A549 (cell line): ENCODE measurements at regions not wholly inside any gene's neighbourhood (a gene's known extent, or its start where the extent isn't known, plus 50 kb on each side); places are given as distances from the start of the nearest gene placed in this dataset.
A peak's percentile ranks its signal among the peaks of the same experiment; 100 is the strongest.

Experiments
- ATAC-seq, 2 experiments: fragments of 200-7000 bp in 1 of 2; fragments of >200 bp in 1 of 2; cut with Nextera tagmentation in 1 of 2; cut with Tn5 transposase in 1 of 2; 3 replicates each; pipeline versions ENCODE4 v1.8.0 to v1.9.1; 2018 to 2020; ENCODE audit warnings: mild to moderate bottlenecking in 1 of 2, moderate library complexity in 1 of 2
- CTCF ChIA-PET: fragments of 300-600 bp; sonication (Branson Sonifier 250); formaldehyde crosslinking; extraction: SDS; loops from one replicate; lab custom pipeline; 2021; ENCODE audit warnings: antibody characterized with exemption, inconsistent platforms; lab: Yijun Ruan, JAX
- POLR2A ChIA-PET: fragments of 350-600 bp; formaldehyde crosslinking; extraction: SDS; loops from one replicate; lab custom pipeline; 2021; ENCODE audit warnings: antibody characterized with exemption, inconsistent platforms; lab: Yijun Ruan, JAX
- DNase-seq, 2 experiments: peaks; one replicate each; pipeline versions ENCODE4 v3.0.0 to v3.0.0-alpha.2; 2011 to 2016; ENCODE audit warnings: low read depth in 1 of 2, low spot score in 1 of 2
- FAIRE-seq: peaks from 2 replicates; lab custom pipeline; 2011; peaks lifted over from hg19 to GRCh38; lab: Jason Lieb, UNC
- H3K27ac ChIP-seq, 2 experiments: fragments of >200 bp; sonication (Bioruptor Twin); formaldehyde crosslinking; 3 replicates each; pipeline ENCODE4 v1.5.1; 2016 to 2017
- H3K4me1 ChIP-seq: fragments of >200 bp; sonication (Bioruptor Twin); formaldehyde crosslinking; 3 replicates; pipeline ENCODE4 v1.6.1; 2016
- H3K4me2 ChIP-seq: fragments of >200 bp; sonication (Bioruptor Twin); formaldehyde crosslinking; 3 replicates; pipeline ENCODE4 v1.6.1; 2016
- H3K4me3 ChIP-seq: fragments of >200 bp; sonication (Bioruptor Twin); formaldehyde crosslinking; 3 replicates; pipeline ENCODE4 v1.5.1; 2016
- H3K9me3 ChIP-seq: fragments of >200 bp; sonication (Bioruptor Twin); formaldehyde crosslinking; 3 replicates; pipeline ENCODE4 v1.6.1; 2016
- CTCF ChIP-seq: fragments of >200 bp; sonication (Bioruptor Twin); formaldehyde crosslinking; IDR thresholded peaks from 3 replicates; pipeline ENCODE4 v1.5.1; 2016
- EHMT2 ChIP-seq: fragments of 200-600 bp; sonication (generic); IDR thresholded peaks from 2 replicates; pipeline ENCODE4 v1.6.1; 2016; ENCODE audit warnings: antibody characterized with exemption, low read depth, mild to moderate bottlenecking, moderate library complexity
- ESRRA ChIP-seq: fragments of 150-350 bp; IDR thresholded peaks from 2 replicates; pipeline ENCODE4 v1.6.1; 2014; ENCODE audit warnings: mild to moderate bottlenecking, low read length, borderline replicate concordance
- GATA3 ChIP-seq: IDR thresholded peaks from 2 replicates; pipeline ENCODE4 v1.6.1; 2012; ENCODE audit warnings: borderline replicate concordance
- HEYL ChIP-seq: fragments of 250-450 bp; sonication (Bioruptor Pico); IDR thresholded peaks from 2 replicates; pipeline ENCODE4 v1.8.0; 2021; ENCODE audit warnings: mild to moderate bottlenecking, moderate library complexity
- HOXA7 ChIP-seq: fragments of 250-450 bp; sonication (Bioruptor Pico); IDR thresholded peaks from 2 replicates; pipeline ENCODE4 v1.5.0; 2020; ENCODE audit warnings: mild to moderate bottlenecking, moderate library complexity
- HOXB13 ChIP-seq: fragments of 250-450 bp; sonication (Bioruptor Pico); IDR thresholded peaks from 2 replicates; pipeline ENCODE4 v1.5.0; 2020; ENCODE audit warnings: low read depth, mild to moderate bottlenecking, moderate library complexity
- KDM1A ChIP-seq: fragments of 200-600 bp; sonication (generic); IDR thresholded peaks from 2 replicates; pipeline ENCODE4 v1.6.1; 2016; ENCODE audit warnings: low read depth, mild to moderate bottlenecking
- NPAS2 ChIP-seq: fragments of 250-450 bp; sonication (Bioruptor Pico); IDR thresholded peaks from 2 replicates; pipeline ENCODE4 v1.8.0; 2022; ENCODE audit warnings: mild to moderate bottlenecking, moderate library complexity, borderline replicate concordance
- POLR2AphosphoS2 ChIP-seq: conservative IDR thresholded peaks from 2 replicates; pipeline ENCODE4 v1.6.1; 2012; ENCODE audit warnings: low read length, improper control_type of control experiment, inconsistent platforms
- RAD21 ChIP-seq, 2 experiments: fragments of >200 bp in 1 of 2; sonication (Bioruptor Twin) in 1 of 2; formaldehyde crosslinking in 1 of 2; IDR thresholded peaks in 1 of 2; conservative IDR thresholded peaks in 1 of 2; 2 replicates in 1 of 2; 3 replicates in 1 of 2; pipeline ENCODE4 v1.6.1; 2012 to 2018; ENCODE audit warnings: inconsistent platforms in 1 of 2
- RCOR1 ChIP-seq: fragments of 150-350 bp; IDR thresholded peaks from 2 replicates; pipeline ENCODE4 v1.6.1; 2014; ENCODE audit warnings: antibody characterized with exemption, low read length, low read depth
- RFX5 ChIP-seq: fragments of 450-650 bp; IDR thresholded peaks from 2 replicates; pipeline ENCODE4 v1.7.1; 2014; ENCODE audit warnings: antibody characterized with exemption, mild to moderate bottlenecking, moderate library complexity
- SREBF2 ChIP-seq: fragments of 450-650 bp; IDR thresholded peaks from 2 replicates; pipeline ENCODE4 v1.6.1; 2014; ENCODE audit warnings: mild to moderate bottlenecking, moderate library complexity
- TFCP2L1 ChIP-seq: fragments of 250-450 bp; sonication (Bioruptor Pico); IDR thresholded peaks from 2 replicates; pipeline ENCODE4 v1.5.0; 2021; ENCODE audit warnings: mild to moderate bottlenecking
- TP53 ChIP-seq: fragments of 250-450 bp; sonication (Bioruptor Pico); IDR thresholded peaks from 2 replicates; pipeline ENCODE4 v1.5.0; 2021; ENCODE audit warnings: mild to moderate bottlenecking, moderate library complexity
- ZFP36 ChIP-seq: fragments of 450-650 bp; IDR thresholded peaks from 2 replicates; pipeline ENCODE4 v1.6.1; 2014; ENCODE audit warnings: borderline replicate concordance; ENCODE audit not compliant: partially characterized antibody
- WGBS: methylation state at CpG from one replicate; pipeline ENCODE4 v1.1.6; 2017; ENCODE audit errors: missing lambda C conversion rate; 5-methylcytosine and 5-hydroxymethylcytosine counted together
- TF ChIP-seq, protein P1 (sequence below): fragments of >200 bp; sonication (Bioruptor Twin); formaldehyde crosslinking; IDR thresholded peaks from 3 replicates; pipeline ENCODE4 v1.6.1; 2016
- TF ChIP-seq, protein P2 (sequence below): fragments of 250-450 bp; sonication (Bioruptor Pico); IDR thresholded peaks from 2 replicates; pipeline ENCODE4 v1.5.0; 2021; ENCODE audit warnings: mild to moderate bottlenecking, moderate library complexity, borderline replicate concordance

GRCh38 chr22:48955351-48956311 lies 872.0 kb downstream of the BRD1 start:
- CTCF ChIA-PET = no interaction called here
- ATAC-seq (peak in 1 of 2 experiments; percentile 30; a peak in 1 of 6 replicates), FAIRE-seq (no peak), DNase-seq (no peak)
- Histone ChIP-seq H3K27ac (no peak overlapping the region), H3K4me2 (no peak overlapping the region), H3K4me3 (no peak overlapping the region), H3K9me3 (no peaks in the 10 kb centered on the region), H3K4me1 (no peaks in the 10 kb centered on the region)
- POLR2A ChIA-PET = no interaction called here
- TF ChIP-seq, protein P1, sequence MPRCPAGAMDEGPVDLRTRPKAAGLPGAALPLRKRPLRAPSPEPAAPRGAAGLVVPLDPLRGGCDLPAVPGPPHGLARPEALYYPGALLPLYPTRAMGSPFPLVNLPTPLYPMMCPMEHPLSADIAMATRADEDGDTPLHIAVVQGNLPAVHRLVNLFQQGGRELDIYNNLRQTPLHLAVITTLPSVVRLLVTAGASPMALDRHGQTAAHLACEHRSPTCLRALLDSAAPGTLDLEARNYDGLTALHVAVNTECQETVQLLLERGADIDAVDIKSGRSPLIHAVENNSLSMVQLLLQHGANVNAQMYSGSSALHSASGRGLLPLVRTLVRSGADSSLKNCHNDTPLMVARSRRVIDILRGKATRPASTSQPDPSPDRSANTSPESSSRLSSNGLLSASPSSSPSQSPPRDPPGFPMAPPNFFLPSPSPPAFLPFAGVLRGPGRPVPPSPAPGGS = no peak
- TF ChIP-seq ZFP36 = no peak
- TF ChIP-seq HOXB13 (CRISPR knock-in tag) = no peak
- TF ChIP-seq RAD21 (conservative IDR thresholded peaks at IDR 0.05 in 1 of 2, IDR thresholded peaks at IDR 0.05 in 1 of 2) = no peak
- no peak for TF ChIP-seq KDM1A
- no peak for TF ChIP-seq RCOR1
- no peak for TF ChIP-seq SREBF2
- TF ChIP-seq TP53 (CRISPR knock-in tag) = no peak
- TF ChIP-seq RFX5 = no peak
- no peak for TF ChIP-seq HOXA7 (CRISPR knock-in tag)
- TF ChIP-seq POLR2AphosphoS2 = no peak
- TF ChIP-seq HEYL (CRISPR knock-in tag) = no peak
- TF ChIP-seq CTCF = no peak
- TF ChIP-seq, protein P2, sequence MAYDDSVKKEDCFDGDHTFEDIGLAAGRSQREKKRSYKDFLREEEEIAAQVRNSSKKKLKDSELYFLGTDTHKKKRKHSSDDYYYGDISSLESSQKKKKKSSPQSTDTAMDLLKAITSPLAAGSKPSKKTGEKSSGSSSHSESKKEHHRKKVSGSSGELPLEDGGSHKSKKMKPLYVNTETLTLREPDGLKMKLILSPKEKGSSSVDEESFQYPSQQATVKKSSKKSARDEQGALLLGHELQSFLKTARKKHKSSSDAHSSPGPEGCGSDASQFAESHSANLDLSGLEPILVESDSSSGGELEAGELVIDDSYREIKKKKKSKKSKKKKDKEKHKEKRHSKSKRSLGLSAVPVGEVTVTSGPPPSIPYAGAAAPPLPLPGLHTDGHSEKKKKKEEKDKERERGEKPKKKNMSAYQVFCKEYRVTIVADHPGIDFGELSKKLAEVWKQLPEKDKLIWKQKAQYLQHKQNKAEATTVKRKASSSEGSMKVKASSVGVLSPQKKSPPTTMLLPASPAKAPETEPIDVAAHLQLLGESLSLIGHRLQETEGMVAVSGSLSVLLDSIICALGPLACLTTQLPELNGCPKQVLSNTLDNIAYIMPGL (CRISPR knock-in tag) = no peak
- TF ChIP-seq ESRRA = no peak
- no peak for TF ChIP-seq EHMT2
- TF ChIP-seq, all 56 proteins: peak for 0
- 60% methylated on average over 13 of the region's 36 CpGs for WGBS

GRCh38 chr22:48954781-48955311 lies 872.8 kb downstream of the BRD1 start:
- DNase-seq (no peak), FAIRE-seq (no peak), ATAC-seq (no peak)
- ChIA-PET CTCF (no interaction called here), POLR2A (no interaction called here)
- no peak for TF ChIP-seq NPAS2
- TF ChIP-seq RCOR1 = no peak
- TF ChIP-seq ZFP36 = no peak
- no peak for TF ChIP-seq TFCP2L1 (CRISPR knock-in tag)
- no peak for TF ChIP-seq GATA3
- Histone ChIP-seq H3K4me2 (no peak overlapping the region), H3K27ac (no peak overlapping the region), H3K4me3 (no peak overlapping the region), H3K9me3 (no peaks in the 10 kb centered on the region), H3K4me1 (no peaks in the 10 kb centered on the region)
- 45% methylated on average over 16 of the region's 16 CpGs for WGBS
